WTC11 (cell line): ENCODE measurements at regions not wholly inside any gene's neighbourhood (a gene's known extent, or its start where the extent isn't known, plus 50 kb on each side); places are given as distances from the start of the nearest gene placed in this dataset.

ENCODE experiments used
- ATAC-seq: fragments of 200-7000 bp; cut with Tn5 transposase; 2 replicates; pipeline ENCODE4 v1.10.0; 2021; ENCODE audit warnings: mild to moderate bottlenecking, moderate library complexity
- CTCF ChIA-PET: fragments of 300-600 bp; sonication (Branson Sonifier 250); formaldehyde crosslinking; loops from one replicate; lab custom pipeline; 2021; ENCODE audit warnings: antibody characterized with exemption; lab: Charles Lee
- POLR2A ChIA-PET: fragments of 350-600 bp; sonication (Branson Sonifier 250); formaldehyde crosslinking; loops from one replicate; lab custom pipeline; 2021; ENCODE audit warnings: antibody characterized with exemption; lab: Charles Lee
- DNase-seq: peaks from one replicate; pipeline ENCODE4 v3.0.0; 2021; ENCODE audit warnings: low spot score
- H3K27ac Mint-ChIP-seq: 2 replicates; pipeline ENCODE4 v1.8.0; 2021; ENCODE audit warnings: mixed read lengths
- H3K27me3 Mint-ChIP-seq: 2 replicates; pipeline ENCODE4 v1.8.0; 2021; ENCODE audit warnings: low read depth, mild to moderate bottlenecking, moderate library complexity, mixed read lengths
- H3K36me3 Mint-ChIP-seq: 2 replicates; pipeline ENCODE4 v1.8.0; 2021; ENCODE audit warnings: mixed read lengths
- H3K4me1 Mint-ChIP-seq: 2 replicates; pipeline ENCODE4 v1.8.0; 2022; ENCODE audit warnings: mixed read lengths
- H3K4me3 Mint-ChIP-seq: 2 replicates; pipeline ENCODE4 v1.8.0; 2021; ENCODE audit warnings: mild to moderate bottlenecking, moderate library complexity, mixed read lengths
- H3K9me3 Mint-ChIP-seq: 2 replicates; pipeline ENCODE4 v1.8.0; 2021; ENCODE audit warnings: mixed read lengths
- CREB1 ChIP-seq: sonication (generic); formaldehyde crosslinking; IDR thresholded peaks from 2 replicates; pipeline ENCODE4 v1.8.0; 2023; ENCODE audit warnings: mild to moderate bottlenecking, missing genetic modification reagents
- CREM ChIP-seq: sonication (generic); formaldehyde crosslinking; IDR thresholded peaks from 2 replicates; pipeline ENCODE4 v1.8.1; 2022; ENCODE audit warnings: mild to moderate bottlenecking, missing genetic modification reagents, moderate library complexity
- ETV6 ChIP-seq: sonication (generic); formaldehyde crosslinking; IDR thresholded peaks from 2 replicates; pipeline ENCODE4 v1.8.1; 2022; ENCODE audit warnings: mild to moderate bottlenecking, missing genetic modification reagents
- FOXK1 ChIP-seq: sonication (generic); formaldehyde crosslinking; IDR thresholded peaks from 2 replicates; pipeline ENCODE4 v1.8.0; 2022; ENCODE audit warnings: mild to moderate bottlenecking, moderate library complexity, missing genetic modification reagents
- HMGA2 ChIP-seq: fragments of 250-450 bp; sonication (Bioruptor Pico); IDR thresholded peaks from 2 replicates; pipeline ENCODE4 v1.4.0; 2021; ENCODE audit warnings: mild to moderate bottlenecking, moderate library complexity
- HMGXB4 ChIP-seq: sonication (generic); formaldehyde crosslinking; IDR thresholded peaks from 2 replicates; pipeline ENCODE4 v1.8.1; 2023; ENCODE audit warnings: mild to moderate bottlenecking, moderate library complexity, missing genetic modification reagents
- JUN ChIP-seq: sonication (generic); formaldehyde crosslinking; IDR thresholded peaks from 2 replicates; pipeline ENCODE4 v1.8.0; 2023; ENCODE audit warnings: mild to moderate bottlenecking, missing genetic modification reagents
- NFATC4 ChIP-seq: fragments of 250-450 bp; sonication (Bioruptor Pico); IDR thresholded peaks from 2 replicates; pipeline ENCODE4 v1.9.0; 2021; ENCODE audit warnings: mild to moderate bottlenecking
- NFE2L1 ChIP-seq: sonication (generic); formaldehyde crosslinking; IDR thresholded peaks from 2 replicates; pipeline ENCODE4 v1.8.1; 2023; ENCODE audit warnings: missing genetic modification reagents
- NR3C1 ChIP-seq: sonication (generic); formaldehyde crosslinking; conservative IDR thresholded peaks from 2 replicates; pipeline ENCODE4 v1.8.1; 2023; ENCODE audit warnings: low read depth, mild to moderate bottlenecking, missing genetic modification reagents
- OVOL2 ChIP-seq: fragments of 250-450 bp; sonication (Bioruptor Pico); IDR thresholded peaks from 2 replicates; pipeline ENCODE4 v1.9.0; 2021; ENCODE audit warnings: mild to moderate bottlenecking, borderline replicate concordance
- PRRX2 ChIP-seq: fragments of 250-450 bp; sonication (Bioruptor Pico); IDR thresholded peaks from 2 replicates; pipeline ENCODE4 v1.8.0; 2021; ENCODE audit warnings: mild to moderate bottlenecking
- RORB ChIP-seq: fragments of 250-450 bp; sonication (Bioruptor Pico); IDR thresholded peaks from 2 replicates; pipeline ENCODE4 v1.9.0; 2021; ENCODE audit warnings: mild to moderate bottlenecking
- SMAD3 ChIP-seq: sonication (generic); formaldehyde crosslinking; IDR thresholded peaks from 2 replicates; pipeline ENCODE4 v1.8.0; 2022; ENCODE audit warnings: missing genetic modification reagents, mild to moderate bottlenecking, borderline replicate concordance
- USF2 ChIP-seq: sonication (generic); formaldehyde crosslinking; IDR thresholded peaks from 2 replicates; pipeline ENCODE4 v1.8.1; 2023; ENCODE audit warnings: mild to moderate bottlenecking, missing genetic modification reagents, moderate library complexity
- ZNF671 ChIP-seq: fragments of 250-450 bp; sonication (Bioruptor Pico); IDR thresholded peaks from 2 replicates; pipeline ENCODE4 v1.8.0; 2021; ENCODE audit warnings: mild to moderate bottlenecking
- TF ChIP-seq, protein P1 (sequence below): fragments of 250-450 bp; sonication (Bioruptor Pico); IDR thresholded peaks from 2 replicates; pipeline ENCODE4 v1.9.0; 2021; ENCODE audit warnings: mild to moderate bottlenecking, borderline replicate concordance
- TF ChIP-seq, protein P2 (sequence below): fragments of 200-600 bp; IDR thresholded peaks from 2 replicates; pipeline ENCODE4 v1.8.0; 2022; ENCODE audit warnings: antibody characterized with exemption
- TF ChIP-seq, protein P3 (sequence below): sonication (generic); formaldehyde crosslinking; IDR thresholded peaks from 2 replicates; pipeline ENCODE4 v1.8.0; 2023; ENCODE audit warnings: missing genetic modification reagents
- TF ChIP-seq, protein P4 (sequence below): fragments of 250-450 bp; sonication (Bioruptor Pico); IDR thresholded peaks from 2 replicates; pipeline ENCODE4 v1.9.0; 2021; ENCODE audit warnings: moderate library complexity, mild to moderate bottlenecking, inconsistent platforms, borderline replicate concordance

DNA sequence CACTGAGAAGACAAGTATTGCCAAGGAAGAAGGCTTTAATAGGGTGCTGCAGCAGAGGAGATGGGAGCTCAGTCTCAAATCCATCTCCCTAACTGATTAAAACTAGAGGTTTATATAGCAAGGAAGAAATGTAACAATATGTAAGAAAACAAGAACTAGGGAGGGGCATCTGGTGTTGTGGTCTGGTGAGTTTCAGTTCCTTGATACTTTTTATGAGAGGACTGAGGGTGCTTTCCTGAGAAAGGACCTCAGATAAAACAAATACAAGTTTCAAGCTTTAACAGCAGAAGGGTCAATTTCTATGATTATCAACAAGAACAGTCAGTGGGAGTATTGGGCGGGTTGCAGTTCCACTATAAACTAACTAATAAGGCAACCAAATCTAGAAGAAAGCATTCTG, 1967.5 kb downstream of the SUCLG1 start:
- POLR2A ChIA-PET, result no interaction called here
- TF ChIP-seq PRRX2, result no peak
- no peak for TF ChIP-seq NR3C1
- TF ChIP-seq ETV6, result no peak
- TF ChIP-seq, protein P1, sequence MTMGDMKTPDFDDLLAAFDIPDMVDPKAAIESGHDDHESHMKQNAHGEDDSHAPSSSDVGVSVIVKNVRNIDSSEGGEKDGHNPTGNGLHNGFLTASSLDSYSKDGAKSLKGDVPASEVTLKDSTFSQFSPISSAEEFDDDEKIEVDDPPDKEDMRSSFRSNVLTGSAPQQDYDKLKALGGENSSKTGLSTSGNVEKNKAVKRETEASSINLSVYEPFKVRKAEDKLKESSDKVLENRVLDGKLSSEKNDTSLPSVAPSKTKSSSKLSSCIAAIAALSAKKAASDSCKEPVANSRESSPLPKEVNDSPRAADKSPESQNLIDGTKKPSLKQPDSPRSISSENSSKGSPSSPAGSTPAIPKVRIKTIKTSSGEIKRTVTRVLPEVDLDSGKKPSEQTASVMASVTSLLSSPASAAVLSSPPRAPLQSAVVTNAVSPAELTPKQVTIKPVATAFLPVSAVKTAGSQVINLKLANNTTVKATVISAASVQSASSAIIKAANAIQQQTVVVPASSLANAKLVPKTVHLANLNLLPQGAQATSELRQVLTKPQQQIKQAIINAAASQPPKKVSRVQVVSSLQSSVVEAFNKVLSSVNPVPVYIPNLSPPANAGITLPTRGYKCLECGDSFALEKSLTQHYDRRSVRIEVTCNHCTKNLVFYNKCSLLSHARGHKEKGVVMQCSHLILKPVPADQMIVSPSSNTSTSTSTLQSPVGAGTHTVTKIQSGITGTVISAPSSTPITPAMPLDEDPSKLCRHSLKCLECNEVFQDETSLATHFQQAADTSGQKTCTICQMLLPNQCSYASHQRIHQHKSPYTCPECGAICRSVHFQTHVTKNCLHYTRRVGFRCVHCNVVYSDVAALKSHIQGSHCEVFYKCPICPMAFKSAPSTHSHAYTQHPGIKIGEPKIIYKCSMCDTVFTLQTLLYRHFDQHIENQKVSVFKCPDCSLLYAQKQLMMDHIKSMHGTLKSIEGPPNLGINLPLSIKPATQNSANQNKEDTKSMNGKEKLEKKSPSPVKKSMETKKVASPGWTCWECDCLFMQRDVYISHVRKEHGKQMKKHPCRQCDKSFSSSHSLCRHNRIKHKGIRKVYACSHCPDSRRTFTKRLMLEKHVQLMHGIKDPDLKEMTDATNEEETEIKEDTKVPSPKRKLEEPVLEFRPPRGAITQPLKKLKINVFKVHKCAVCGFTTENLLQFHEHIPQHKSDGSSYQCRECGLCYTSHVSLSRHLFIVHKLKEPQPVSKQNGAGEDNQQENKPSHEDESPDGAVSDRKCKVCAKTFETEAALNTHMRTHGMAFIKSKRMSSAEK (CRISPR knock-in tag), result no peak
- no peak for TF ChIP-seq FOXK1 (CRISPR knock-in tag)
- TF ChIP-seq JUN (CRISPR knock-in tag), result no peak
- TF ChIP-seq NFATC4 (CRISPR knock-in tag), result no peak
- no peak for TF ChIP-seq SMAD3 (CRISPR knock-in tag)
- TF ChIP-seq, protein P2, sequence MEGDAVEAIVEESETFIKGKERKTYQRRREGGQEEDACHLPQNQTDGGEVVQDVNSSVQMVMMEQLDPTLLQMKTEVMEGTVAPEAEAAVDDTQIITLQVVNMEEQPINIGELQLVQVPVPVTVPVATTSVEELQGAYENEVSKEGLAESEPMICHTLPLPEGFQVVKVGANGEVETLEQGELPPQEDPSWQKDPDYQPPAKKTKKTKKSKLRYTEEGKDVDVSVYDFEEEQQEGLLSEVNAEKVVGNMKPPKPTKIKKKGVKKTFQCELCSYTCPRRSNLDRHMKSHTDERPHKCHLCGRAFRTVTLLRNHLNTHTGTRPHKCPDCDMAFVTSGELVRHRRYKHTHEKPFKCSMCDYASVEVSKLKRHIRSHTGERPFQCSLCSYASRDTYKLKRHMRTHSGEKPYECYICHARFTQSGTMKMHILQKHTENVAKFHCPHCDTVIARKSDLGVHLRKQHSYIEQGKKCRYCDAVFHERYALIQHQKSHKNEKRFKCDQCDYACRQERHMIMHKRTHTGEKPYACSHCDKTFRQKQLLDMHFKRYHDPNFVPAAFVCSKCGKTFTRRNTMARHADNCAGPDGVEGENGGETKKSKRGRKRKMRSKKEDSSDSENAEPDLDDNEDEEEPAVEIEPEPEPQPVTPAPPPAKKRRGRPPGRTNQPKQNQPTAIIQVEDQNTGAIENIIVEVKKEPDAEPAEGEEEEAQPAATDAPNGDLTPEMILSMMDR, result no peak
- TF ChIP-seq, protein P3, sequence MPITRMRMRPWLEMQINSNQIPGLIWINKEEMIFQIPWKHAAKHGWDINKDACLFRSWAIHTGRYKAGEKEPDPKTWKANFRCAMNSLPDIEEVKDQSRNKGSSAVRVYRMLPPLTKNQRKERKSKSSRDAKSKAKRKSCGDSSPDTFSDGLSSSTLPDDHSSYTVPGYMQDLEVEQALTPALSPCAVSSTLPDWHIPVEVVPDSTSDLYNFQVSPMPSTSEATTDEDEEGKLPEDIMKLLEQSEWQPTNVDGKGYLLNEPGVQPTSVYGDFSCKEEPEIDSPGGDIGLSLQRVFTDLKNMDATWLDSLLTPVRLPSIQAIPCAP (CRISPR knock-in tag), result no peak
- TF ChIP-seq RORB, result no peak
- TF ChIP-seq CREM (CRISPR knock-in tag), result no peak
- TF ChIP-seq OVOL2 (CRISPR knock-in tag), result no peak
- TF ChIP-seq USF2 (CRISPR knock-in tag), result no peak
- no peak for TF ChIP-seq HMGXB4 (CRISPR knock-in tag)
- TF ChIP-seq, all 79 proteins: peak for 0
- Mint-ChIP-seq H3K4me1 (no peaks in the 10 kb centered on the region), H3K27ac (no peak overlapping the region), H3K4me3 (no peak overlapping the region), H3K36me3 (peaks cover 6% of the 10 kb centered on the region; the same call in 1 of the 2 replicates), H3K9me3 (peaks cover 24% of the 10 kb centered on the region), H3K27me3 (no peaks in the 10 kb centered on the region)
- ATAC-seq (no peak), DNase-seq (no peak)
- CTCF ChIA-PET, result no interaction called here

GRCh38 chr2:82487354-82487753, 1971.7 kb downstream of the SUCLG1 start:
- POLR2A ChIA-PET, result no interaction called here
- Mint-ChIP-seq H3K27ac (no peak overlapping the region), H3K4me1 (no peaks in the 10 kb centered on the region), H3K4me3 (no peak overlapping the region), H3K9me3 (peaks cover 24% of the 10 kb centered on the region), H3K27me3 (no peaks in the 10 kb centered on the region), H3K36me3 (peaks cover 6% of the 10 kb centered on the region; the same call in 1 of the 2 replicates)
- no peak for DNase-seq
- no peak for TF ChIP-seq ZNF671
- no peak for TF ChIP-seq CREB1
- TF ChIP-seq, protein P4, sequence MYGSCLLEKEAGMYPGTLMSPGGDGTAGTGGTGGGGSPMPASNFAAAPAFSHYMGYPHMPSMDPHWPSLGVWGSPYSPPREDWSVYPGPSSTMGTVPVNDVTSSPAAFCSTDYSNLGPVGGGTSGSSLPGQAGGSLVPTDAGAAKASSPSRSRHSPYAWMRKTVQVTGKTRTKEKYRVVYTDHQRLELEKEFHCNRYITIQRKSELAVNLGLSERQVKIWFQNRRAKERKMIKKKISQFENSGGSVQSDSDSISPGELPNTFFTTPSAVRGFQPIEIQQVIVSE (CRISPR knock-in tag), result no peak
- no peak for TF ChIP-seq HMGA2 (CRISPR knock-in tag)
- no peak for TF ChIP-seq NFE2L1 (CRISPR knock-in tag)
- no peak for TF ChIP-seq FOXK1 (CRISPR knock-in tag)
- CTCF ChIA-PET, result no interaction called here
- no peak for ATAC-seq
